ENCODE measurements at regions not wholly inside any gene's neighbourhood (a gene's known extent, or its start where the extent isn't known, plus 50 kb on each side); places are given as distances from the start of the nearest gene placed in this dataset.

DNA sequence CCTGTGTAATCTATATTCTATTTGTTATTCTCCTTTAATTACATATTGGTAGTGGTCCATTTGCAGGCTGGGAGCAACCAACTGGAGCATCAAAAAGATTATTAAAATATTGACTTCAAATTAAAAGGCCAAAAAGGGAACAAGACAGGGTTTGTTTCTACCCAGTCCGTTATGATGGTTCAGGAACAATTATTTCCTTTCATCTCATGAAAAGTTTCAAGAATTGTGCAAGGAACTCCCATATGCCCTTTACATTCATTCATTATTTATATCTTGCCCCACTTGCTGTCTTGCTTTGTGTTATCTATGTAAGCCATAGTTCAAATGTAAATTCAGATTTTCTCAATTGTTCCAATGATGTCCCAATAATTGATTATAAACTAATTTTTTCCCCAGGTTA is 58.7 kb upstream of the TLE1 start:
- TF ChIP-seq NFRKB (IDR thresholded peaks at IDR 0.05) (no peak), ZNF384 (IDR thresholded peaks at IDR 0.05) (no peak), CTBP1 (IDR thresholded peaks at IDR 0.05; ENCODE audit: borderline replicate concordance) (no peak), ELF4 (IDR thresholded peaks at IDR 0.05) (no peak), SUZ12 (IDR thresholded peaks at IDR 0.05) (no peak), FOXM1 (IDR thresholded peaks at IDR 0.05; ENCODE audit: borderline replicate concordance) (no peak), TARDBP (IDR thresholded peaks at IDR 0.05) (no peak), FOXK2 (IDR thresholded peaks at IDR 0.05) (no peak), SP1 (IDR thresholded peaks at IDR 0.05) (no peak), L3MBTL2 (conservative IDR thresholded peaks at IDR 0.05) (no peak), ARNT (IDR thresholded peaks at IDR 0.05) (no peak), HDGF (IDR thresholded peaks at IDR 0.05; ENCODE audit: borderline replicate concordance) (no peak)
- TF ChIP-seq, protein P1, sequence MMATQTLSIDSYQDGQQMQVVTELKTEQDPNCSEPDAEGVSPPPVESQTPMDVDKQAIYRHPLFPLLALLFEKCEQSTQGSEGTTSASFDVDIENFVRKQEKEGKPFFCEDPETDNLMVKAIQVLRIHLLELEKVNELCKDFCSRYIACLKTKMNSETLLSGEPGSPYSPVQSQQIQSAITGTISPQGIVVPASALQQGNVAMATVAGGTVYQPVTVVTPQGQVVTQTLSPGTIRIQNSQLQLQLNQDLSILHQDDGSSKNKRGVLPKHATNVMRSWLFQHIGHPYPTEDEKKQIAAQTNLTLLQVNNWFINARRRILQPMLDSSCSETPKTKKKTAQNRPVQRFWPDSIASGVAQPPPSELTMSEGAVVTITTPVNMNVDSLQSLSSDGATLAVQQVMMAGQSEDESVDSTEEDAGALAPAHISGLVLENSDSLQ (IDR thresholded peaks at IDR 0.05), result no peak

All from HEK293T (cell line).